Uterus (tissue), 2 donors: ENCODE measurements at regions not wholly inside any gene's neighbourhood (a gene's known extent, or its start where the extent isn't known, plus 50 kb on each side); places are given as distances from the start of the nearest gene placed in this dataset.

ENCODE experiments used
- CTCF ChIP-seq, 4 experiments: fragments of 200-600 bp in 2 of 4; fragments of 450-650 bp in 2 of 4; sonication (generic) in 2 of 4; IDR thresholded peaks; one replicate each; pipeline ENCODE4 v1.5.1; 2016 to 2019; ENCODE audit warnings: antibody characterized with exemption in 4 of 4, mild to moderate bottlenecking in 2 of 4, moderate library complexity in 1 of 4
- POLR2A ChIP-seq, 2 donors: fragments of 450-650 bp; IDR thresholded peaks; one replicate each; pipeline ENCODE4 v1.6.1; 2016; ENCODE audit warnings: antibody characterized with exemption in 2 of 2, mild to moderate bottlenecking in 1 of 2, moderate library complexity in 1 of 2

GRCh38 chr5:162512935-162513565, 445.5 kb downstream of the GABRG2 start:
- TF ChIP-seq CTCF (IDR thresholded peaks at IDR 0.05) (no peak), POLR2A (IDR thresholded peaks at IDR 0.05) (no peak)
